ENCODE measurements at regions not wholly inside any gene's neighbourhood (a gene's known extent, or its start where the extent isn't known, plus 50 kb on each side); places are given as distances from the start of the nearest gene placed in this dataset.

GRCh38 chr17:59491353-59492090 is 73.9 kb upstream of the DHX40 start:
- TF ChIP-seq CTCF (IDR thresholded peaks at IDR 0.05; ENCODE audit: low read length) (no peak), EZH2 (IDR thresholded peaks at IDR 0.05; ENCODE audit: borderline replicate concordance, low read length) (no peak)

Data from OCI-LY1 (cell line).